AG04449 (cell line): ENCODE measurements at regions not wholly inside any gene's neighbourhood (a gene's known extent, or its start where the extent isn't known, plus 50 kb on each side); places are given as distances from the start of the nearest gene placed in this dataset.

Experiments used
- CTCF ChIA-PET: fragments of 350-600 bp; formaldehyde crosslinking; extraction: SDS; loops from one replicate; lab custom pipeline; 2021; ENCODE audit warnings: antibody characterized with exemption; lab: Yijun Ruan, JAX
- POLR2A ChIA-PET: fragments of 400-600, 350-600 bp; formaldehyde crosslinking; extraction: SDS; loops from one replicate; lab custom pipeline; 2020; ENCODE audit warnings: antibody characterized with exemption, inconsistent platforms; lab: Yijun Ruan, JAX
- DNase-seq: peaks from one replicate; pipeline ENCODE4 v3.0.0-alpha.2; 2010; ENCODE audit warnings: low read depth, low spot score
- H3K4me3 ChIP-seq: 2 replicates; pipeline ENCODE4 v1.5.1; 2011; ENCODE audit warnings: low read depth, mild to moderate bottlenecking, control low read depth, low read length
- TF ChIP-seq, protein P1 (sequence below): IDR thresholded peaks from one replicate; pipeline ENCODE4 v1.5.1; 2011; ENCODE audit warnings: mild to moderate bottlenecking, moderate library complexity, low read length, control low read depth, inconsistent platforms; ENCODE audit not compliant: insufficient read depth; ENCODE audit errors: missing control alignments

DNA sequence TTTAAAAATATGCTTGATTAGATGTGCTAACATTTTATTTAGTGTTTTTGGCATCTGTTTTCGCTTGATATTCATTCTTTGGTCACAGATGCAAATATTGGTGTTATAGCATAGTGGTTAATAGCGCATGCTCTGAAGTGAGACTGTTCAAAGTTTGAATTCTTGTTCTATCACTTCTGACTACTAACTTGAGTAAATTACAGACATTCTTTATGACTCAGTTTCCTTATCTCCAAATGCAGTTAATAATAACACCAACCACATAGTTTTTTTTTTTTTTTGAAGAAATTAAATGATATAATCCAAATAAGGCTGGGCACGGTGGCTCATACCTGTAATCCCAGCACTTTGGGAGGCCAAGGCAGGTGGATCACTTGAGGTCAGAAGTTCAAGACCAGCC lies 81.0 kb downstream of the TMX1 start:
- TF ChIP-seq, protein P1, sequence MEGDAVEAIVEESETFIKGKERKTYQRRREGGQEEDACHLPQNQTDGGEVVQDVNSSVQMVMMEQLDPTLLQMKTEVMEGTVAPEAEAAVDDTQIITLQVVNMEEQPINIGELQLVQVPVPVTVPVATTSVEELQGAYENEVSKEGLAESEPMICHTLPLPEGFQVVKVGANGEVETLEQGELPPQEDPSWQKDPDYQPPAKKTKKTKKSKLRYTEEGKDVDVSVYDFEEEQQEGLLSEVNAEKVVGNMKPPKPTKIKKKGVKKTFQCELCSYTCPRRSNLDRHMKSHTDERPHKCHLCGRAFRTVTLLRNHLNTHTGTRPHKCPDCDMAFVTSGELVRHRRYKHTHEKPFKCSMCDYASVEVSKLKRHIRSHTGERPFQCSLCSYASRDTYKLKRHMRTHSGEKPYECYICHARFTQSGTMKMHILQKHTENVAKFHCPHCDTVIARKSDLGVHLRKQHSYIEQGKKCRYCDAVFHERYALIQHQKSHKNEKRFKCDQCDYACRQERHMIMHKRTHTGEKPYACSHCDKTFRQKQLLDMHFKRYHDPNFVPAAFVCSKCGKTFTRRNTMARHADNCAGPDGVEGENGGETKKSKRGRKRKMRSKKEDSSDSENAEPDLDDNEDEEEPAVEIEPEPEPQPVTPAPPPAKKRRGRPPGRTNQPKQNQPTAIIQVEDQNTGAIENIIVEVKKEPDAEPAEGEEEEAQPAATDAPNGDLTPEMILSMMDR, result no peak

DNA sequence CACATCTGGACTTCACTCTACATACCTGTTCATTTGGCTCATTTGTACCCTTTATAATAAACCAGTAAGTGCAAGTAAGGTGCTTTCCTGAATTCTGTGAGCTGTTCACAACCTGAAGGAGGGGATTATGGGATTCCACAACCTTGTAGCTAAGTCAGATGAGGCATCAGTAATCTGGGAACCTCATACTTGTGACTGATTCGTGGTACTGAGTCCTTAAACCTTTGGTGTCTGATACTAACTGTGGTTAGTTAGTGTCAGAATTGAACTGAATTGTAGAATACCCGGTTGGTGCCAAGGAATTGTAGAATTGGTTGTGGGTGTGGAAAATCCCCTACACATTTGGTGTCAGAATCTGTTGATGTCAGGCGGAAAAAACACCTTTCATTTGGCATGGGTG lies 83.4 kb downstream of the TMX1 start:
- POLR2A ChIA-PET, result no interaction called here
- no peak overlapping the region for H3K4me3 ChIP-seq
- DNase-seq, result no peak
- CTCF ChIA-PET, result no interaction called here
- TF ChIP-seq, protein P1, result no peak

More for the DNA sequence above, 81.0 kb downstream of the TMX1 start:
- ChIA-PET POLR2A (no interaction called here), CTCF (no interaction called here)
- no peak overlapping the region for H3K4me3 ChIP-seq
- no peak for DNase-seq

DNA sequence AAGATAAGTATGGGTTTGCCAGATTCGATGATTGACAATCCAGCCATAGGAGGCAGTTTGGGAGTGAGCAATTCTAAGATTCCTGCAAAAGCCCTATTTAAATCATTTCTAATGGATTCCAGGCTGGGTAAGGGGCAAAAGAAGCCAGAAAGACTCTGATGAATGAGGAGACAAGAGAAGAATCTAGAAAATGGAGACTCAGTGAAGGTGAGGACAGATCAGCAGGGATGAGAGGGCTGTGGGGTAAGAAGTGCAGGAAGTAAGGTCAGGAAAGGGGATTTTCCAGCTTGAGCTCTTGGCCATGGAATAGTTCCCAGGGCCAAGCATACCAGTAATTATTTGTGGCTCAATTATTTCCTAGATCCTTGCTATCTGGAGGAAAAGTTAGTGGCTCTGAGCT lies 87.3 kb downstream of the TMX1 start:
- POLR2A ChIA-PET, result interaction anchor here (0.6 kb wide), 1 partner anchor 13 kb away, joined by 3 read pairs; no protein-coding TSS in a partner anchor
- TF ChIP-seq, protein P1, result no peak
- no peak overlapping the region for H3K4me3 ChIP-seq
- DNase-seq, result no peak
- CTCF ChIA-PET, result interaction anchor here (0.7 to 2.6 kb wide), 3 partner anchors 8 to 450 kb away, joined by 3 to 9 read pairs (median 4); no protein-coding TSS in a partner anchor

DNA sequence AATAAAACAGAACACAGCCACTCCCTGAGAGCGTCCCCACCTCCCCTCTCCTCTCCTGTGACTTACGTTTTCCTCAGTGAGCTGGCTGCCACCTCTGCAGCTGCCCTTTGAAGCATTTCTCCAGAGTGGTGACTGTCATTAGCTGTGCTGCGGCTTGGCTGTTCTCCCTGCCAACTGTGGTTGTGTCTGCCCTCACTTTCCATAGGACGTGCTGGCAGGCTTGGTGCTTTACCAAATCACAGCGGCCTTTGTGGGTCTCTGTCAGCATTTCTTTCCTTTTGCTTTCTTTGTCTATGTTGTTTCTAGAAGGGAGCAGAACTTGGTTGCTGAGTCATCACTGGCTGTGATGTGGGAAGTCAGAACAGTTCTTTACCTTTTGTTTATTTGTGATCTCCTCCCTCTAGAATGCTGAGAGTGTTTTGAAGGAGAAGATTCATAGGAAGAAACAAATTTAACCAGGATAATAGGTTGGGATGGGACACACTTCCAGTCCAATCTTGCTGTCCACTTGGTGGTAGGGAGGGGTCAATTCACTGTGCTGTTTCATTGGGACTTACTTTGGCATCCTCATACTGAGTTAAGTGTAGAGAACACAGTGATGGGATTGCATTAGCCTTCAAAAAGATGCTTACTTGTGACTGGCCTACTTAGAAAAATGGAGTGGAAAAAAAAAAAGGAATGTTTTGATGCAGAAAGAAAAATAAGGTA lies 88.2 kb downstream of the TMX1 start:
- ChIA-PET POLR2A (interaction anchor here (0.6 kb wide), 1 partner anchor 14 kb away, joined by 3 read pairs; no protein-coding TSS in a partner anchor), CTCF (interaction anchor here (0.7 to 1.8 kb wide), 2 partner anchors 448 to 449 kb away, joined by 3 to 4 read pairs; no protein-coding TSS in a partner anchor)
- TF ChIP-seq, protein P1, result no peak
- no peak overlapping the region for H3K4me3 ChIP-seq
- DNase-seq, result no peak

DNA sequence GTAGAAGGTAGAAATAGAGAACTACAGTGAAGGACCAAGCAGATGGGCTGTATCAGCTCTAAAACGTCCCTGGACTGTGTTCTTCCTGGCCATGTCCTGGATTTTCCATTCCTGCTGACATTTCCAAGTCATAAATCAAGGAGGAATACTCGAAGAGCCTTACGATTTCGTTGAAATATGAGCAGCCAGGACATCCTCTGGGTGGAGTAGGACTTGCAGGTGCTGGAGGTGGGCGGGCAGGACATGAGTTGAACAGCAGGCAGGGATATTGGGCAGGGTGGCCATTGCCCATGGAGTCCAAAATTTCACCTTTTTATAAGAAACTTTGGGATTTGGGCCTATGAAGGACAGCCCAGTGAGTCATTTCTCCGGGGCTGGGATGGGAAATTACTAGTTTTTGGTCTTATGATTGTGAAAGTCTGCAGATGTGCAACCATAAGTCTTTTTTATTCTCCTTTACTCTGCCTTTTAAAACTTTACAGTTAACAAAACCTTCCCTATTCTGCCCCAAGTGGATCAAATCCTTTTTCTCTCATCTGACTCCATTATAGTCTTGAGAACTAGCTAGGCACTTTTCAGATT lies 88.8 kb downstream of the TMX1 start:
- H3K4me3 ChIP-seq, result no peak overlapping the region
- no peak for DNase-seq
- POLR2A ChIA-PET, result no interaction called here
- TF ChIP-seq, protein P1, result no peak
- CTCF ChIA-PET, result no interaction called here
